CD4-positive, alpha-beta T cell (primary cell): ENCODE measurements at regions not wholly inside any gene's neighbourhood (a gene's known extent, or its start where the extent isn't known, plus 50 kb on each side); places are given as distances from the start of the nearest gene placed in this dataset.

Experiments used
- ATAC-seq: fragments of 200-7000 bp; cut with Tn5 transposase; one replicate; pipeline ENCODE4 v1.10.0; 2022; ENCODE audit warnings: mild to moderate bottlenecking; ENCODE audit not compliant: poor library complexity
- CTCF ChIA-PET: fragments of 350-600 bp; sonication (Branson Sonifier 250); formaldehyde crosslinking; loops from one replicate; lab custom pipeline; 2021; ENCODE audit warnings: antibody characterized with exemption, inconsistent platforms; lab: Charles Lee
- POLR2A ChIA-PET: fragments of 350-600 bp; sonication (Branson Sonifier 250); formaldehyde crosslinking; loops from one replicate; lab custom pipeline; 2021; ENCODE audit warnings: antibody characterized with exemption, inconsistent platforms; lab: Charles Lee
- DNase-seq, 14 experiments: peaks; one replicate each; pipeline ENCODE4 v3.0.0-alpha.2; 2013 to 2020; ENCODE audit warnings: mixed read lengths in 2 of 14
- H3K27ac ChIP-seq, 2 donors: one replicate each; pipeline versions ENCODE4 v1.5.1 to v1.7.0; 2013; ENCODE audit warnings: low read length in 2 of 2, low read depth in 1 of 2, mild to moderate bottlenecking in 1 of 2
- H3K27me3 ChIP-seq, 2 experiments: 1 replicate in 1 of 2; 2 replicates in 1 of 2; pipeline versions ENCODE4 v1.6.1 to v1.7.0; 2013; ENCODE audit warnings: low read length in 2 of 2, control low read depth in 1 of 2, mild to moderate bottlenecking in 1 of 2, moderate library complexity in 1 of 2; ENCODE audit not compliant: insufficient read depth in 2 of 2, control insufficient read depth in 1 of 2
- H3K36me3 ChIP-seq: one replicate; pipeline ENCODE4 v1.6.1; 2013; ENCODE audit warnings: low read length, control low read depth; ENCODE audit not compliant: insufficient read depth
- H3K4me1 ChIP-seq: one replicate; pipeline ENCODE4 v1.6.1; 2013; ENCODE audit warnings: low read length, control low read depth; ENCODE audit not compliant: insufficient read depth
- H3K4me3 ChIP-seq: one replicate; pipeline ENCODE4 v1.5.1; 2013; ENCODE audit warnings: mild to moderate bottlenecking, low read length, moderate library complexity
- H3K9me3 ChIP-seq, 2 experiments: 1 replicate in 1 of 2; 2 replicates in 1 of 2; pipeline versions ENCODE4 v1.6.1 to v1.7.0; 2013; ENCODE audit warnings: low read length in 2 of 2, mild to moderate bottlenecking in 2 of 2, control low read depth in 1 of 2, moderate library complexity in 1 of 2; ENCODE audit not compliant: control insufficient read depth in 1 of 2, insufficient read depth in 1 of 2
- H3K27ac Mint-ChIP-seq: one replicate; pipeline ENCODE4 v1.8.0; 2020; ENCODE audit warnings: mixed read lengths
- H3K27me3 Mint-ChIP-seq: one replicate; pipeline ENCODE4 v1.8.0; 2021; ENCODE audit warnings: mixed read lengths
- H3K36me3 Mint-ChIP-seq: one replicate; pipeline ENCODE4 v1.8.0; 2021; ENCODE audit warnings: low read depth, mixed read lengths
- H3K4me1 Mint-ChIP-seq: one replicate; pipeline ENCODE4 v1.8.0; 2021; ENCODE audit warnings: low read depth, mixed read lengths
- H3K4me3 Mint-ChIP-seq: one replicate; pipeline ENCODE4 v1.8.0; 2020; ENCODE audit warnings: mild to moderate bottlenecking, mixed read lengths
- H3K9me3 Mint-ChIP-seq: one replicate; pipeline ENCODE4 v1.8.0; 2020; ENCODE audit warnings: mixed read lengths
- intact Hi-C, 2 experiments: fragments of 100-400 bp; cut with DNase I in 1 of 2; cut with micrococcal nuclease in 1 of 2; formaldehyde crosslinking; loops; one replicate each; pipeline versions ENCODE4 v1.15.1 to v1.9.0; 2023 to 2025; cut with DNase I, micrococcal nuclease
- TF ChIP-seq, protein P1 (sequence below): fragments of 200-600 bp; IDR thresholded peaks from one replicate; pipeline ENCODE4 v1.8.0; 2022; ENCODE audit warnings: antibody characterized with exemption, mild to moderate bottlenecking

GRCh38 chr7:19491821-19492452, 216.9 kb downstream of the POLR1F start:
- no peak overlapping the region for H3K4me3 ChIP-seq
- Mint-ChIP-seq H3K4me1 (no peaks in the 10 kb centered on the region), H3K27me3 (no peaks in the 10 kb centered on the region), H3K36me3 (no peaks in the 10 kb centered on the region), H3K27ac (no peak overlapping the region), H3K9me3 (no peaks in the 10 kb centered on the region), H3K4me3 (no peak overlapping the region)
- intact Hi-C loops = no loop called here
- no peak for ATAC-seq
- peaks cover 0 to 19% of the 10 kb centered on the region in 2 experiments for H3K9me3 ChIP-seq
- no peak overlapping the region for H3K27ac ChIP-seq
- no peaks in the 10 kb centered on the region for H3K4me1 ChIP-seq
- ChIA-PET POLR2A (no interaction called here), CTCF (no interaction called here)
- H3K36me3 ChIP-seq = no peaks in the 10 kb centered on the region
- H3K27me3 ChIP-seq = no peaks in the 10 kb centered on the region
- TF ChIP-seq, protein P1, sequence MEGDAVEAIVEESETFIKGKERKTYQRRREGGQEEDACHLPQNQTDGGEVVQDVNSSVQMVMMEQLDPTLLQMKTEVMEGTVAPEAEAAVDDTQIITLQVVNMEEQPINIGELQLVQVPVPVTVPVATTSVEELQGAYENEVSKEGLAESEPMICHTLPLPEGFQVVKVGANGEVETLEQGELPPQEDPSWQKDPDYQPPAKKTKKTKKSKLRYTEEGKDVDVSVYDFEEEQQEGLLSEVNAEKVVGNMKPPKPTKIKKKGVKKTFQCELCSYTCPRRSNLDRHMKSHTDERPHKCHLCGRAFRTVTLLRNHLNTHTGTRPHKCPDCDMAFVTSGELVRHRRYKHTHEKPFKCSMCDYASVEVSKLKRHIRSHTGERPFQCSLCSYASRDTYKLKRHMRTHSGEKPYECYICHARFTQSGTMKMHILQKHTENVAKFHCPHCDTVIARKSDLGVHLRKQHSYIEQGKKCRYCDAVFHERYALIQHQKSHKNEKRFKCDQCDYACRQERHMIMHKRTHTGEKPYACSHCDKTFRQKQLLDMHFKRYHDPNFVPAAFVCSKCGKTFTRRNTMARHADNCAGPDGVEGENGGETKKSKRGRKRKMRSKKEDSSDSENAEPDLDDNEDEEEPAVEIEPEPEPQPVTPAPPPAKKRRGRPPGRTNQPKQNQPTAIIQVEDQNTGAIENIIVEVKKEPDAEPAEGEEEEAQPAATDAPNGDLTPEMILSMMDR = no peak
- no peak for DNase-seq

GRCh38 chr7:19491371-19491770, 217.5 kb downstream of the POLR1F start:
- CTCF ChIA-PET = no interaction called here
- H3K27me3 ChIP-seq = no peaks in the 10 kb centered on the region
- TF ChIP-seq, protein P1 = no peak

GRCh38 chr7:19489162-19489820, 219.5 kb downstream of the POLR1F start:
- no peak overlapping the region for H3K27ac Mint-ChIP-seq
- intact Hi-C loops = no loop called here
- Histone ChIP-seq H3K27ac (no peak overlapping the region), H3K4me1 (no peaks in the 10 kb centered on the region), H3K36me3 (no peaks in the 10 kb centered on the region), H3K4me3 (no peak overlapping the region), H3K27me3 (no peaks in the 10 kb centered on the region), H3K9me3 (peaks cover 0 to 19% of the 10 kb centered on the region in 2 experiments)
- H3K9me3 Mint-ChIP-seq = no peaks in the 10 kb centered on the region
- DNase-seq (no peak), ATAC-seq (no peak)
- H3K36me3 Mint-ChIP-seq = no peaks in the 10 kb centered on the region
- H3K4me3 Mint-ChIP-seq = no peak overlapping the region
- H3K27me3 Mint-ChIP-seq = no peaks in the 10 kb centered on the region
- TF ChIP-seq, protein P1 = no peak
- ChIA-PET CTCF (no interaction called here), POLR2A (no interaction called here)
- no peaks in the 10 kb centered on the region for H3K4me1 Mint-ChIP-seq

More at GRCh38 chr7:19491371-19491770, 217.5 kb downstream of the POLR1F start:
- no peak for DNase-seq
- Mint-ChIP-seq H3K4me1 (no peaks in the 10 kb centered on the region), H3K9me3 (no peaks in the 10 kb centered on the region), H3K36me3 (no peaks in the 10 kb centered on the region), H3K27me3 (no peaks in the 10 kb centered on the region), H3K27ac (no peak overlapping the region), H3K4me3 (no peak overlapping the region)
- no peak for ATAC-seq
- intact Hi-C loops = no loop called here
- H3K4me1 ChIP-seq = no peaks in the 10 kb centered on the region
- POLR2A ChIA-PET = no interaction called here
- H3K36me3 ChIP-seq = no peaks in the 10 kb centered on the region
- peaks cover 0 to 19% of the 10 kb centered on the region in 2 experiments for H3K9me3 ChIP-seq
- H3K27ac ChIP-seq = no peak overlapping the region
- H3K4me3 ChIP-seq = no peak overlapping the region
